ENCODE measurements at regions not wholly inside any gene's neighbourhood (a gene's known extent, or its start where the extent isn't known, plus 50 kb on each side); places are given as distances from the start of the nearest gene placed in this dataset.

DNA sequence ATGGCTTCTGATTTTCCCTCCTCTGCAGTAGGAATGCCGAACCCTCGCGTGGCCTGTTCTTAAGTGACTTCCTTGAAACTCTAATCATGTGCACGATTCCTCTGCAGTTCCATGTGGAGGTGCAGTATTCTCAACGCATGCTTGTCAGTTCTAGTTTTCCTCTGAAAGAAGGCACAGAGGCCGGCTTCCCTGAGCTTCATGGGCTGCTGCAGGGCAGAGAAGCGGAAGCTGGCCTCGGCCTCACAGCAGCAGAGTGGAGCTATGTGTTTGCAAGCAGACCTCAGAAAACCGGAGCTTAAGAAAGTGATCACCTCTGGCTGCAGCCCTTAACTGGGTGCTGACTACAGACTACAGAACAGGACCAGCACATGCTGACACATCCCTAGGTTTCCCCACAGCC is 500.7 kb downstream of the GRIN2A start:
- no peak for DNase-seq
- TF ChIP-seq EZH2phosphoT487 (IDR thresholded peaks at IDR 0.05; ENCODE audit: low read length) (no peak), CTCF (IDR thresholded peaks at IDR 0.05; ENCODE audit: low read length) (no peak), EZH2 (optimal IDR thresholded peaks at IDR 0.05; ENCODE audit: low read depth, low read length) (no peak)
- H4K20me1 ChIP-seq (ENCODE audit: insufficient read depth, low read length), result no peaks in the 10 kb centered on the region
- H3K9me2 ChIP-seq (replicated peaks; ENCODE audit: insufficient read depth, low read length), result no peaks in the 10 kb centered on the region
- H2AFZ ChIP-seq (ENCODE audit: low read length), result no peak overlapping the region
- H3K4me2 ChIP-seq (ENCODE audit: low read depth, low read length), result no peak overlapping the region
- H3K36me3 ChIP-seq (replicated peaks; ENCODE audit: insufficient read depth, low read length), result no peaks in the 10 kb centered on the region
- no peaks in the 10 kb centered on the region for H3K9me3 ChIP-seq (replicated peaks; ENCODE audit: insufficient read depth, low read length)
- H3F3A ChIP-seq (ENCODE audit: insufficient read depth, low read length), result no peaks in the 10 kb centered on the region
- no peak overlapping the region for H3K4me3 ChIP-seq (ENCODE audit: low read length)
- no peak overlapping the region for H3K9ac ChIP-seq (ENCODE audit: low read length)
- H3K27ac ChIP-seq (ENCODE audit: low read length), result no peak overlapping the region
- H3K79me2 ChIP-seq (ENCODE audit: low read length), result no peaks in the 10 kb centered on the region
- no peaks in the 10 kb centered on the region for H3K27me3 ChIP-seq (replicated peaks; ENCODE audit: insufficient read depth, low read length)
- no peaks in the 10 kb centered on the region for H3K4me1 ChIP-seq (ENCODE audit: low read length)

DNA sequence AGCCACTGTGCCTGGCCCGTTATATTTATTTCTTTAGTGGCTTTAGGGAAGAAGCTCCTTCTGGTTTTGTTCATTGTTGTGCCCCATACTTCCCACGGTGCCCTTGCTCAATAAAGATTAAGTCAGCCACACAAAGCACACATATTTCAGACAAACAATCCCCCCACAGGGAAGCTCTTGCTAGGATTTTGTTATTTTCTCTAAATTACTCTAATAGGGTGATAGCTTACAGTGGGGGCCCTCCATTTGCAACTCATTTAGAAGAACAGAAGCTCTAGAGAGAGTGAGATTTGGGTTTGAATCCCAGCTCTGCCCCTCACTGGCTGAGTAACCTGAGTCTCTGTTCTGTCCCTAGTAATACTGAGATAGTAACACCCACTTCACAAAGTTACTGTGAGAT is 499.9 kb downstream of the GRIN2A start:
- Histone ChIP-seq H3K36me3 (replicated peaks; ENCODE audit: insufficient read depth, low read length) (no peaks in the 10 kb centered on the region), H3K9ac (ENCODE audit: low read length) (no peak overlapping the region), H3F3A (ENCODE audit: insufficient read depth, low read length) (no peaks in the 10 kb centered on the region), H3K79me2 (ENCODE audit: low read length) (no peaks in the 10 kb centered on the region), H4K20me1 (ENCODE audit: insufficient read depth, low read length) (no peaks in the 10 kb centered on the region), H3K27me3 (replicated peaks; ENCODE audit: insufficient read depth, low read length) (no peaks in the 10 kb centered on the region), H3K9me2 (replicated peaks; ENCODE audit: insufficient read depth, low read length) (no peaks in the 10 kb centered on the region), H3K27ac (ENCODE audit: low read length) (no peak overlapping the region), H3K4me1 (ENCODE audit: low read length) (no peaks in the 10 kb centered on the region), H2AFZ (ENCODE audit: low read length) (no peak overlapping the region), H3K9me3 (replicated peaks; ENCODE audit: insufficient read depth, low read length) (no peaks in the 10 kb centered on the region), H3K4me2 (ENCODE audit: low read depth, low read length) (no peak overlapping the region), H3K4me3 (ENCODE audit: low read length) (no peak overlapping the region)
- TF ChIP-seq CTCF (IDR thresholded peaks at IDR 0.05; ENCODE audit: low read length) (no peak), EZH2phosphoT487 (IDR thresholded peaks at IDR 0.05; ENCODE audit: low read length) (no peak)
- no peak for DNase-seq

- Histone ChIP-seq H3K79me2 (ENCODE audit: low read length) (no peaks in the 10 kb centered on the region), H3K9ac (ENCODE audit: low read length) (no peak overlapping the region), H3K4me1 (ENCODE audit: low read length) (no peaks in the 10 kb centered on the region), H3K4me3 (ENCODE audit: low read length) (no peak overlapping the region), H3K27me3 (replicated peaks; ENCODE audit: insufficient read depth, low read length) (no peaks in the 10 kb centered on the region), H3K9me2 (replicated peaks; ENCODE audit: insufficient read depth, low read length) (no peaks in the 10 kb centered on the region), H3K4me2 (ENCODE audit: low read depth, low read length) (no peak overlapping the region), H3K27ac (ENCODE audit: low read length) (no peak overlapping the region), H4K20me1 (ENCODE audit: insufficient read depth, low read length) (no peaks in the 10 kb centered on the region), H3F3A (ENCODE audit: insufficient read depth, low read length) (no peaks in the 10 kb centered on the region), H3K9me3 (replicated peaks; ENCODE audit: insufficient read depth, low read length) (no peaks in the 10 kb centered on the region), H2AFZ (ENCODE audit: low read length) (no peak overlapping the region), H3K36me3 (replicated peaks; ENCODE audit: insufficient read depth, low read length) (no peaks in the 10 kb centered on the region)
- DNase-seq, result no peak
- TF ChIP-seq EZH2 (optimal IDR thresholded peaks at IDR 0.05; ENCODE audit: low read depth, low read length), result no peak
- TF ChIP-seq CTCF (IDR thresholded peaks at IDR 0.05; ENCODE audit: low read length), result no peak
- TF ChIP-seq EZH2phosphoT487 (IDR thresholded peaks at IDR 0.05; ENCODE audit: low read length), result no peak
Observed at GRCh38 chr16:9683677-9684076, 498.6 kb downstream of the GRIN2A start.
